ENCODE measurements at regions not wholly inside any gene's neighbourhood (a gene's known extent, or its start where the extent isn't known, plus 50 kb on each side); places are given as distances from the start of the nearest gene placed in this dataset.

DNA sequence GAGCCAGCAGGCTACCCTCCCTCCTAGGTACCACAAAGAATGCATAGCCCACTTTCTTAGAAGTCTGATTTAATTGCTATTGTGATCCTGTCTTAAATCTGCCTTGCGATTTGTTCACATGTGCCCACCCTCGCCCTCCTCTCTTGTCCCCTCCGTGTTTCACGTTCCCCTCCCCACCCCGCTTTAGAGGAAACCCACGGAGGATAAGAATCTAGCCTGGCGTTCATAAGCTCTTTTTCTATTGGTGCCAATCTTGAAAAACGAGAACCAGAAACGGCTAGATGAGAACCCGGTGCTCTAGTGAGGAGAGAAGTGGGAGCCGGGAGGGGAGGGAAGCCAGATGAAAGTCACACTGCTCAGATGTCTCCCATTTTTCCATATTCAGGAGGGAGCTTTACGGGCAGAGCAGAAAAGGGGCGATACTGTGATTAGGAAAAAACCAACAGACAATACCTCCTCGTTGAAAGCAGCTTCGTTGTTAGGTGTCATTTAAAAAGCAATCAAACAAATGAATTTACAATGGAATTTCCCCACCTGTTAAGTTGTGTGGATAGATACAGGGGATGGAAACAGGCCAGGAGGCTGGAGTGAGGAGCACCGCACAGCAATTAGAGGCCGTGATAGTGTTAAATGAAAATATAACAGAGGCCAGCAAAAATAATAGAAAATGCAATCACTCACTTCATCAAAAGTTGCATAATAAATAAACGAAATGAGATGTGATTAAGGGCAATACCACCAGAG, 272.1 kb downstream of the GATA3 start:
- Histone ChIP-seq H3K27ac (no peak overlapping the region), H3K4me3 (no peak overlapping the region), H3K4me1 (no peaks in the 10 kb centered on the region), H3K9me3 (no peaks in the 10 kb centered on the region), H3K27me3 (peaks cover 0 to 5% (median 0%) of the 10 kb centered on the region in 4 donors), H3K36me3 (no peaks in the 10 kb centered on the region)
- DNase-seq (no peak), FAIRE-seq (no peak), ATAC-seq (no peak)
- TF ChIP-seq, protein P1, sequence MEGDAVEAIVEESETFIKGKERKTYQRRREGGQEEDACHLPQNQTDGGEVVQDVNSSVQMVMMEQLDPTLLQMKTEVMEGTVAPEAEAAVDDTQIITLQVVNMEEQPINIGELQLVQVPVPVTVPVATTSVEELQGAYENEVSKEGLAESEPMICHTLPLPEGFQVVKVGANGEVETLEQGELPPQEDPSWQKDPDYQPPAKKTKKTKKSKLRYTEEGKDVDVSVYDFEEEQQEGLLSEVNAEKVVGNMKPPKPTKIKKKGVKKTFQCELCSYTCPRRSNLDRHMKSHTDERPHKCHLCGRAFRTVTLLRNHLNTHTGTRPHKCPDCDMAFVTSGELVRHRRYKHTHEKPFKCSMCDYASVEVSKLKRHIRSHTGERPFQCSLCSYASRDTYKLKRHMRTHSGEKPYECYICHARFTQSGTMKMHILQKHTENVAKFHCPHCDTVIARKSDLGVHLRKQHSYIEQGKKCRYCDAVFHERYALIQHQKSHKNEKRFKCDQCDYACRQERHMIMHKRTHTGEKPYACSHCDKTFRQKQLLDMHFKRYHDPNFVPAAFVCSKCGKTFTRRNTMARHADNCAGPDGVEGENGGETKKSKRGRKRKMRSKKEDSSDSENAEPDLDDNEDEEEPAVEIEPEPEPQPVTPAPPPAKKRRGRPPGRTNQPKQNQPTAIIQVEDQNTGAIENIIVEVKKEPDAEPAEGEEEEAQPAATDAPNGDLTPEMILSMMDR (IDR thresholded peaks at IDR 0.05): no peak
- WGBS, 2 donors: 53 to 57% methylated on average over 18 of the region's 18 CpGs
- intact Hi-C loops (cut with DNase I): no loop called here

DNA sequence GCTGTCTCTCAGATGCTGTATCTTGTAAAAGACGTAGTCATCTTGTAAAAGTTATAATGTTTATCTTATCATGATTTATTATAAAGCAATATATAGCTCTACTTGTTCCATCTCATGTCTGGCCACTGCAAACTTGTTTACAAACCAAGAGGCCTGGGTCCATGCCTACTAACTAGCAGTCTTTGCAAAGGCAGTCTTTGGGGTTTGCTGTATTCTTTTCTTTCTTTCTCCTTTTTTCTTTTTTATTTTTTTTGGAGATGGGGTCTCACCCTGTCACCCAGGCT, 272.6 kb downstream of the GATA3 start:
- whole genome bisulfite sequencing, 2 donors: 43 to 46% methylated on average over 1 of the region's 1 CpG
- intact Hi-C loops (cut with DNase I): no loop called here
- peaks cover 0 to 6% (median 0%) of the 10 kb centered on the region in 4 donors for H3K27me3 ChIP-seq
- ATAC-seq (no peak), FAIRE-seq (no peak), DNase-seq (no peak)
- no peaks in the 10 kb centered on the region for H3K9me3 ChIP-seq
- H3K36me3 ChIP-seq: no peaks in the 10 kb centered on the region
- H3K4me3 ChIP-seq: no peak overlapping the region
- TF ChIP-seq, protein P1 (IDR thresholded peaks at IDR 0.05): no peak
- H3K27ac ChIP-seq: no peak overlapping the region
- H3K4me1 ChIP-seq: no peaks in the 10 kb centered on the region

GRCh38 chr10:8331387-8331786, 276.9 kb downstream of the GATA3 start:
- WGBS, 2 donors: 58 to 67% methylated on average over 14 of the region's 14 CpGs
- peaks cover 0 to 19% (median 0%) of the 10 kb centered on the region in 4 donors for H3K27me3 ChIP-seq
- no peak for DNase-seq

GRCh38 chr10:8331896-8332729, 277.6 kb downstream of the GATA3 start:
- peaks cover 0 to 19% (median 0%) of the 10 kb centered on the region in 4 donors for H3K27me3 ChIP-seq
- no peaks in the 10 kb centered on the region for H3K4me1 ChIP-seq
- no peaks in the 10 kb centered on the region for H3K36me3 ChIP-seq
- FAIRE-seq: no peak
- TF ChIP-seq, protein P1 (IDR thresholded peaks at IDR 0.05): no peak
- ATAC-seq: peak in 3 of 4 donors; percentile 75 to 87 (median 79)
- H3K27ac ChIP-seq: no peak overlapping the region
- 3 to 4% methylated on average over 31 to 34 of the region's 34 CpGs for WGBS, 2 donors
- no peaks in the 10 kb centered on the region for H3K9me3 ChIP-seq
- peak; percentile 2 to 61 (median 20) for DNase-seq
- intact Hi-C loops (cut with DNase I): no loop called here
- H3K4me3 ChIP-seq: no peak overlapping the region

More at GRCh38 chr10:8331387-8331786, 276.9 kb downstream of the GATA3 start:
- no peak for ATAC-seq
- no peaks in the 10 kb centered on the region for H3K4me1 ChIP-seq
- no peak for FAIRE-seq
- no peaks in the 10 kb centered on the region for H3K36me3 ChIP-seq
- H3K4me3 ChIP-seq: no peak overlapping the region
- no peaks in the 10 kb centered on the region for H3K9me3 ChIP-seq
- TF ChIP-seq, protein P1 (IDR thresholded peaks at IDR 0.05): no peak
- no peak overlapping the region for H3K27ac ChIP-seq
- intact Hi-C loops (cut with DNase I): no loop called here

GRCh38 chr10:8332730-8333111, 278.2 kb downstream of the GATA3 start:
- WGBS, 2 donors: 13 to 16% methylated on average over 6 of the region's 6 CpGs
- ATAC-seq (no peak), FAIRE-seq (no peak), DNase-seq (no peak)
- H3K27me3 ChIP-seq: peaks cover 0 to 19% (median 0%) of the 10 kb centered on the region in 4 donors
- TF ChIP-seq, protein P1 (IDR thresholded peaks at IDR 0.05): no peak
- H3K27ac ChIP-seq: no peak overlapping the region
- intact Hi-C loops (cut with DNase I): no loop called here
- H3K4me3 ChIP-seq: no peak overlapping the region
- H3K36me3 ChIP-seq: no peaks in the 10 kb centered on the region
- H3K9me3 ChIP-seq: no peaks in the 10 kb centered on the region
- H3K4me1 ChIP-seq: no peaks in the 10 kb centered on the region
